GM12891 (cell line): ENCODE measurements at regions not wholly inside any gene's neighbourhood (a gene's known extent, or its start where the extent isn't known, plus 50 kb on each side); places are given as distances from the start of the nearest gene placed in this dataset.

Source experiments
- POLR2A ChIP-seq: IDR thresholded peaks from 2 replicates; pipeline ENCODE4 v1.6.1; 2011; ENCODE audit warnings: low read depth, low read length, control low read depth
- POLR2AphosphoS5 ChIP-seq: IDR thresholded peaks from 2 replicates; pipeline ENCODE4 v1.6.1; 2011; ENCODE audit warnings: low read depth, low read length, control low read depth
- POU2F2 ChIP-seq: IDR thresholded peaks from 2 replicates; pipeline ENCODE4 v1.6.1; 2011; ENCODE audit warnings: low read depth, mild to moderate bottlenecking, control low read depth, low read length, moderate library complexity
- SPI1 ChIP-seq: IDR thresholded peaks from 2 replicates; pipeline ENCODE4 v1.6.1; 2011; ENCODE audit warnings: low read depth, low read length, control low read depth
- TAF1 ChIP-seq: IDR thresholded peaks from 2 replicates; pipeline ENCODE4 v1.6.1; 2011; ENCODE audit warnings: low read depth, low read length, control low read depth

DNA sequence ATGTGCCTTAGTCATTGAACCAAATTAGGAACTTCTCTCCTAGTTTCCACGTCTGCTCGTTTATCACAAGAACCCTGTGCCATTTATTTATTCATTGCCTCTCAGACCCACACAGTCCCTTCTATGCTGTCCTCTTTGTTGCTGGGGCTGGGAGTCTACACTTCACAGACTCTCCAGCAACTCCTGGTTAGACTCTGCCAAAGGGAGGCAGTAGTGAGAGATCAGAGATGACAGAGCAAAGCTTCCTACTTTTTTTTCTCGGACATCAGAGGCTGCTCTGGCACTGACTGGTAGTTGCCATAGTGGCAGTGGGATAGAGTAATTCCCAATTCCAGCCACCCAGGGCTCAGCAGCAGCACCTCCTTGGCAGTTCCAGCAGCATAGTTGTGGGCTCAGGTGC lies 277.5 kb downstream of the BCL11A start:
- TF ChIP-seq POLR2A: no peak
- no peak for TF ChIP-seq POLR2AphosphoS5
- TF ChIP-seq TAF1: no peak
- no peak for TF ChIP-seq POU2F2
- TF ChIP-seq SPI1: no peak
